Upper lobe of right lung (tissue), 1 donor: ENCODE measurements at regions not wholly inside any gene's neighbourhood (a gene's known extent, or its start where the extent isn't known, plus 50 kb on each side); places are given as distances from the start of the nearest gene placed in this dataset.

Source experiments
- ATAC-seq: fragments of 200-7000 bp; cut with Tn5 transposase; one replicate; pipeline ENCODE4 v1.9.1; 2020; ENCODE audit warnings: mild to moderate bottlenecking, moderate library complexity
- DNase-seq: peaks from one replicate; pipeline ENCODE4 v3.0.0-alpha.2; 2020
- H3K27ac ChIP-seq: fragments of 200-600 bp; one replicate; pipeline ENCODE4 v1.8.0; 2022
- H3K27me3 ChIP-seq: fragments of 200-600 bp; one replicate; pipeline ENCODE4 v1.8.0; 2022; ENCODE audit warnings: mild to moderate bottlenecking
- H3K36me3 ChIP-seq: fragments of 200-600 bp; one replicate; pipeline ENCODE4 v1.8.0; 2022
- H3K4me1 ChIP-seq: fragments of 200-600 bp; one replicate; pipeline ENCODE4 v1.8.0; 2022
- H3K4me3 ChIP-seq: fragments of 200-600 bp; one replicate; pipeline ENCODE4 v1.8.0; 2022; ENCODE audit warnings: mild to moderate bottlenecking
- H3K9me3 ChIP-seq: fragments of 200-600 bp; one replicate; pipeline ENCODE4 v1.8.0; 2022
- CTCF ChIP-seq: fragments of 200-600 bp; IDR thresholded peaks from one replicate; pipeline ENCODE4 v1.8.0; 2022; ENCODE audit warnings: antibody characterized with exemption
- intact Hi-C: fragments of 100-400 bp; cut with DNase I; formaldehyde crosslinking; loops from one replicate; pipeline ENCODE4 v1.11.0; 2022
- donor health status: DM: no; HTN: yes; CAD: no; lungs with severe emphysema.

- no peak for TF ChIP-seq CTCF
- intact Hi-C loops: no loop called here
- Histone ChIP-seq H3K9me3 (peaks cover 17% of the 10 kb centered on the region), H3K27me3 (no peaks in the 10 kb centered on the region), H3K36me3 (no peaks in the 10 kb centered on the region), H3K4me1 (no peaks in the 10 kb centered on the region), H3K4me3 (no peak overlapping the region), H3K27ac (no peak overlapping the region)
- no peak for DNase-seq
- ATAC-seq: no peak
Observed at GRCh38 chr16:61596655-61597054, 439.6 kb downstream of the CDH8 start.

- ATAC-seq (no peak), DNase-seq (no peak)
- Histone ChIP-seq H3K9me3 (peaks cover 19% of the 10 kb centered on the region), H3K4me3 (no peak overlapping the region), H3K4me1 (no peaks in the 10 kb centered on the region), H3K27ac (no peak overlapping the region), H3K27me3 (no peaks in the 10 kb centered on the region), H3K36me3 (no peaks in the 10 kb centered on the region)
- intact Hi-C loops: no loop called here
- no peak for TF ChIP-seq CTCF
Observed at GRCh38 chr16:61595605-61596004, 440.6 kb downstream of the CDH8 start.

GRCh38 chr16:61590577-61590976 lies 445.7 kb downstream of the CDH8 start:
- no peak for TF ChIP-seq CTCF
- no peak for ATAC-seq
- intact Hi-C loops: no loop called here

GRCh38 chr16:61587526-61587925 lies 448.7 kb downstream of the CDH8 start:
- no peak for TF ChIP-seq CTCF
- H3K4me1 ChIP-seq: no peaks in the 10 kb centered on the region
- H3K36me3 ChIP-seq: no peaks in the 10 kb centered on the region
- no peak for ATAC-seq
- no peak for DNase-seq
- H3K9me3 ChIP-seq: peaks cover 10% of the 10 kb centered on the region
- intact Hi-C loops: no loop called here
- no peak overlapping the region for H3K27ac ChIP-seq
- H3K4me3 ChIP-seq: no peak overlapping the region
- no peaks in the 10 kb centered on the region for H3K27me3 ChIP-seq

More at GRCh38 chr16:61590577-61590976, 445.7 kb downstream of the CDH8 start:
- no peaks in the 10 kb centered on the region for H3K27me3 ChIP-seq
- H3K4me1 ChIP-seq: no peaks in the 10 kb centered on the region
- peaks cover 19% of the 10 kb centered on the region for H3K9me3 ChIP-seq
- H3K27ac ChIP-seq: no peak overlapping the region
- no peaks in the 10 kb centered on the region for H3K36me3 ChIP-seq
- DNase-seq: no peak
- no peak overlapping the region for H3K4me3 ChIP-seq

- no peak for TF ChIP-seq CTCF
- intact Hi-C loops: no loop called here
- Histone ChIP-seq H3K4me1 (no peaks in the 10 kb centered on the region), H3K27ac (no peak overlapping the region), H3K27me3 (no peaks in the 10 kb centered on the region), H3K4me3 (no peak overlapping the region), H3K36me3 (no peaks in the 10 kb centered on the region), H3K9me3 (no peaks in the 10 kb centered on the region)
- ATAC-seq (peak; percentile 39), DNase-seq (peak; percentile 54)
Observed at GRCh38 chr16:61581417-61582046, 454.7 kb downstream of the CDH8 start.

- no peaks in the 10 kb centered on the region for H3K9me3 ChIP-seq
- peak; percentile 35 for ATAC-seq
- H3K36me3 ChIP-seq: no peaks in the 10 kb centered on the region
- no peaks in the 10 kb centered on the region for H3K27me3 ChIP-seq
- TF ChIP-seq CTCF: no peak
- H3K4me1 ChIP-seq: no peaks in the 10 kb centered on the region
- peak; percentile 61 for DNase-seq
- H3K27ac ChIP-seq: no peak overlapping the region
- intact Hi-C loops: no loop called here
- no peak overlapping the region for H3K4me3 ChIP-seq
Observed at GRCh38 chr16:61580579-61580978, 455.7 kb downstream of the CDH8 start.
